Lower leg skin (tissue), 3 donors: ENCODE measurements at regions not wholly inside any gene's neighbourhood (a gene's known extent, or its start where the extent isn't known, plus 50 kb on each side); places are given as distances from the start of the nearest gene placed in this dataset.

Source experiments
- CTCF ChIP-seq, 3 donors: fragments of 450-650 bp; IDR thresholded peaks; one replicate each; pipeline ENCODE4 v1.5.1; 2016; ENCODE audit warnings: antibody characterized with exemption in 3 of 3, mild to moderate bottlenecking in 3 of 3, moderate library complexity in 2 of 3
- POLR2A ChIP-seq, 2 donors: fragments of 450-650 bp; IDR thresholded peaks; one replicate each; pipeline ENCODE4 v1.6.1; 2016 to 2017; ENCODE audit warnings: antibody characterized with exemption in 2 of 2, mild to moderate bottlenecking in 1 of 2, moderate library complexity in 1 of 2

- TF ChIP-seq CTCF (IDR thresholded peaks at IDR 0.05): no peak
- no peak for TF ChIP-seq POLR2A (IDR thresholded peaks at IDR 0.05)
Measured at GRCh38 chr12:92253301-92253700, 107.7 kb upstream of the BTG1 start.
